22Rv1 (cell line): ENCODE measurements at regions not wholly inside any gene's neighbourhood (a gene's known extent, or its start where the extent isn't known, plus 50 kb on each side); places are given as distances from the start of the nearest gene placed in this dataset.

Source experiments
- H3K27ac ChIP-seq: fragments of 450-650 bp; 2 replicates; pipeline ENCODE4 v1.5.1; 2017
- ZFX ChIP-seq: fragments of 450-650 bp; IDR thresholded peaks from 2 replicates; pipeline ENCODE4 v1.6.1; 2017; ENCODE audit warnings: antibody characterized with exemption, borderline replicate concordance
- TF ChIP-seq, protein P1 (sequence below): fragments of 450-650 bp; IDR thresholded peaks from 2 replicates; pipeline ENCODE4 v1.5.1; 2017; ENCODE audit warnings: mild to moderate bottlenecking

DNA sequence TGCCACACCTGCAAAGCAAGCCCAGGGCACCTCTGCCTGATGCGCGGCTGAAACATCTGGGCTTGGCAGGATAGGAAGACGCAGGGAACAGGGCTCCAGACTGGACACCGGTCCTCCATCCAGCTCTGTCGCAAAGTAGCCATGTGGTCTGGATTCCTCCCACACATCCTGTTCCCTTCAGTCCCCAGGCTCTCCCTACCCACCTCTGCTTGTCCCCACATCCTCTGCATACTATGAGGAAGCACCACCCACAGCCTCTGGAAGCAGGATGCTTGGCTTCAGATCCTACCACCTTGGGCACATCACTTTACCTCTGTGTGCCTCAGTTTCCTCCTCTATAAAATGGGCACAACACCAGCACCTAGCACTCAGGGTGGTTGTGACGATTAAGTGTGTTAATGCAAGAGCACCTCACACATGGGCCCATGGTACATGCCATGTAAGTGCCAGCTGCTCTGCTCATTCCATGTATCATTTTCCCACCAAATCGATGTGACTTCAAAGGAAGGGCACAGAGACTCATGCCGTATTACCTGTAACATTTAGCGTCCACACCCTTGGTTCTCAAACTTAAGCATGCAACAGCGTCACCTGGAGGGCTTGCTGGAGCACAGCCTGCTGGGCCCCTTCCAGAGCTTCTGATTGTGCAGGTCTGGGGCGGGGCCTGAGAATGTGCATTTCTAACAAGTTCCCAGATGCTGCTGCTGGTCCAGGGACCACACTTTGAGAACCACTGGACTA lies 138.6 kb upstream of the SDK2 start:
- H3K27ac ChIP-seq: no peak overlapping the region
- TF ChIP-seq, protein P1, sequence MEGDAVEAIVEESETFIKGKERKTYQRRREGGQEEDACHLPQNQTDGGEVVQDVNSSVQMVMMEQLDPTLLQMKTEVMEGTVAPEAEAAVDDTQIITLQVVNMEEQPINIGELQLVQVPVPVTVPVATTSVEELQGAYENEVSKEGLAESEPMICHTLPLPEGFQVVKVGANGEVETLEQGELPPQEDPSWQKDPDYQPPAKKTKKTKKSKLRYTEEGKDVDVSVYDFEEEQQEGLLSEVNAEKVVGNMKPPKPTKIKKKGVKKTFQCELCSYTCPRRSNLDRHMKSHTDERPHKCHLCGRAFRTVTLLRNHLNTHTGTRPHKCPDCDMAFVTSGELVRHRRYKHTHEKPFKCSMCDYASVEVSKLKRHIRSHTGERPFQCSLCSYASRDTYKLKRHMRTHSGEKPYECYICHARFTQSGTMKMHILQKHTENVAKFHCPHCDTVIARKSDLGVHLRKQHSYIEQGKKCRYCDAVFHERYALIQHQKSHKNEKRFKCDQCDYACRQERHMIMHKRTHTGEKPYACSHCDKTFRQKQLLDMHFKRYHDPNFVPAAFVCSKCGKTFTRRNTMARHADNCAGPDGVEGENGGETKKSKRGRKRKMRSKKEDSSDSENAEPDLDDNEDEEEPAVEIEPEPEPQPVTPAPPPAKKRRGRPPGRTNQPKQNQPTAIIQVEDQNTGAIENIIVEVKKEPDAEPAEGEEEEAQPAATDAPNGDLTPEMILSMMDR: peak; percentile 49
- no peak for TF ChIP-seq ZFX

DNA sequence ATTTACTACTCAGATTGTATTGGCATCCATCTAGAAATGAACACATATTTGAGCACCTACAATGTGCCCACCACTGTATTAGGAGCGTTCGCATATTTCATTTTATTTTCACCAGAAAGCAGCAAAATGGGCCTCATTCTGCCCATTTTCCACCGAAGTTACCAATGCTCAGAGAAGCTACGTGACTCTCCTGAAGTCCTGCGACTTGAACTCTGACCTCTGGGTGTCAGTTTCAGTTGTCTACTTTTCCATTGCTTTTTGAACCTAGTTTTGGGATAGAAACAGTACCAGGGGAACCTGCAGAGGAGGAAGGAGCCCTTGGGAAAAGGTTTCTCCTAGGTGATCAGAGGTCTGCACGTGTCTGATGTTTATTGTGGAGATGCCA lies 139.1 kb upstream of the SDK2 start:
- no peak overlapping the region for H3K27ac ChIP-seq
- TF ChIP-seq ZFX: no peak
- TF ChIP-seq, protein P1: no peak

DNA sequence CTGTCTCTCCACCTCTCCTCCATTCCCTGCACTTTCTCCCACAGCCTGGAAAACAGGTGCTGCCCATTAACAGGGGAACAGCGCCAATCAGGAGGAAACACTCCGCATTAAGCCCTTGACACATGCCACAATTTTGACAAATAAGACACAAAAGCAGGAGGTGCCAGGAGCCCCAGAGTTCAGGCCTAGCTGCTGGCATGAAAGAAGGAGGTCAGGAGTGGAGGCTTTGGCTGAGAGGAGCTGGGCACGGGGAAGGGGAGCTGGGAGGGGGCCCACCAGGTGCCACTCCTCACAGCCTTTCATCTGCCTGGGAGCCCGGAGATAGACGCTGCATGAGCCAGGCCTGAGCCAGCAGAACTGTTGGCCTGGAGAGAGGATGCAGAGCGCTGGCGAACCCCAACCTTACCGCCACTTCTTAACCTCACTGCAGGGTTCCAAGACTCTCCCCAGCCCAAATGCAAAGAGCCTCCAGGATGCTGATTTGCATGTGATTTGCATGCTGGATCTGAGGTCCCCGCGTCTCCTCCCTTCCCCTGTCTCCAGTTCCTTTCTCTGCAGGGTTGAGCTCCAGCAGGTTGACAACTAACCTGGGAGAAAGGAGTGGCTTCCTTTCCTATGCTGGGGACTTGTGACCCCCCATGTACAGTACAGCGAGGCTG lies 139.8 kb upstream of the SDK2 start:
- TF ChIP-seq ZFX: no peak
- TF ChIP-seq, protein P1: no peak
- no peak overlapping the region for H3K27ac ChIP-seq

DNA sequence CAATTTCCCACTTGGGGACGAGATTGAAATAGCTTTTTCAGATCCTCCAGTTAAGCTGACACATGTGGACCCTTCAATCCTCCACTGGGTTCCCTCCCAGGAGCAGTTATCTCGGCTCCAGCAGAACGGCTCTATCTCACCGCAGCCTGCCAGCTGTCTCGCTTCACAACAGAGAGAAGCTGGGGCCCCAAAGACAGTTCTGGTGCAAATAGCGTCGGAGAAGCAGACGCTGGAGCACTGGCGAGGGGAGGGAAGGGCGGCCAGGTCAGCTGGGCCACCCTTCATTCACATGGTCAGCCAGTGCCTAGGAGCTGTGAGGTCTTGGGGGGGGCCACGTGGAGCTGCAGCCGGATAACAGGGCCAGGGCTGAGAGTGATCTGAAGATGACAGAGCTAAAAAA lies 141.3 kb upstream of the SDK2 start:
- no peak overlapping the region for H3K27ac ChIP-seq
- TF ChIP-seq, protein P1: no peak
- TF ChIP-seq ZFX: no peak

DNA sequence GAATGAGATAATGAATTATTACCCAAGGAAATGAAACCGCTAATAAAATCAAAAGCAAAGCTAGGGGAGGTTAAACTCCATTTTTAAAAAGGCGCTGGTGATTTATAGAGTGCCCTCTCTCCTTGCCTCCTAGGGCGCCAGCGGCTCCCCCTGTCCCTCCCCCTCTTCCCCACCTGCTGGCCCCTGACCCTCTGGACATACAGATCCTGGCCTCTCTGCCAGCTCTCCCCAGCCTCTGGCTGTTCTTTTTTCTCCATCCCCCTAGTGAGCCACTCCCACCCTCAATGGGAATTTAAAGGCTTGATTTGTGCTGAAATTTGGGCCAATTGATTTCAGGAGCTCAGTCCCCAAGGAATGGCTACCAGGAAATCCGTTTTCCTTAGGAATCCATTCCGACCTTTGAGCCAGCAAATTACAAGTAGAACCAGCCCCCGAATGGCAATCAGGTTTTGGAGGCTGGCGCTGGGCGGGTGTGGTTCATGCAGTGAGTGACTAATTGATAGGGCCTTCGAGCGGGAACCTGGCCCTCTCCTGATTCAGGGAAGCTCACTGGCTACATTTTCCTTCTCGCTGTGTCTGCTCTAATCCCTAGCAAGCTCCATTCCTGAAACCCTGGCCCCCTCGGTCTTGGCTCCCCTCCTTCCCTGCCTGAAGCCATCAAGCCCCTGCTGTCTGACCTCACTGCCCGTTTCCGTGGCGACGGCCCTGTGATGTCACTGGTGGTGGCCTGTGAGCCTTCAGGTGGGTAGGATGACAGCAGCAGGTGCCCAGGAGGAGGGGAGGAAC lies 141.9 kb upstream of the SDK2 start:
- TF ChIP-seq, protein P1: no peak
- no peak for TF ChIP-seq ZFX
- H3K27ac ChIP-seq: no peak overlapping the region

DNA sequence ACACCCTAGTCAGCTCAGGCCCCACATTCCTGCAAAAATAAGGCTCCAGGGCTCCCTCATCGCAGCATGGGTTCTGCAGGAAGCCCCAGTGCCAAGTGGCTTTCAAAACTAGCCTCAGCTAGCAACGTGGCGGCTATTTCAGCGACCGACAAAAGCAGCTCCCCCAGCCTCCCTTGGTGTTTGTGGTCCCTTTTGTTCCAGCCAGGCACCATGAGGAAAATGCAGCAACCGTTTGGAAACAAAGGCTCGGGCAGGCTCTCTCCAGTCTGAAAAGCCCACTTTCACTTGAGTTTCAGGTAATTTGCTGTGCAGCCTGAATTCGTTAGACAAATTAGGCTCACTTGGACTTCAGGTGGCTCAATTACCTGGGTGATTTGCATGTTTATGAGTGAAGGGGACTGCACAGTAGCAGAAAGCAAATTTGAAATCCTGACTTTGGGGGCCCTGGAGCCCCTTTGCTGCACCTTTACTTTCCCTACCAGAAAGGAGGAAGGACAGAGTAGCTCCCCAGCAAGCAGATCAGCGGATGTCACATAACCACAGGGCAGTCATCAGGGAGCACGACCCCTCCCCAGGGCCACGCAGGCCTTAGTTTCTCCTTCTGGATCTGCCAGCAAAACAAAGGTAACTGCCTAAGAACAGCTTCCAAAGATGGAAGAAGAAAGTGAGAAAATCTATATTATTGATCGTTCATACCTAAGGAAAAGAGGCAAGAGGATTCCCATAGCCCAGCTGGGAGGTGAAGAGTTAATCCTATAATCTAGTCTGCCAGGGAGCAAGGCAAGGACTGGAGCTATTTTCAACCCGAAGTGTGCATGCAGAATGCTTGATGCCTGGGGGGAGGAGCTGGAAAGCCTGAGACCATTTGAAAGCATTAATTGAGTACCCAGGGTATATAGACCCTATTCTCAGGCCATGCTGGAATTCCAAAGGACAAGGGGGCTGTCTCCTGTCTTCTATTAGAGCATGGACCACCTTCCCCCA lies 143.1 kb upstream of the SDK2 start:
- H3K27ac ChIP-seq: no peak overlapping the region
- TF ChIP-seq, protein P1: no peak
- no peak for TF ChIP-seq ZFX
